DOHH2 (cell line): ENCODE measurements at regions not wholly inside any gene's neighbourhood (a gene's known extent, or its start where the extent isn't known, plus 50 kb on each side); places are given as distances from the start of the nearest gene placed in this dataset.

Source experiments
- H3F3A ChIP-seq: fragments of 200-600 bp; sonication (generic), shearing (Covaris generic); 2 replicates; pipeline ENCODE4 v1.6.0; 2016; ENCODE audit warnings: antibody characterized with exemption, mild to moderate bottlenecking; ENCODE audit not compliant: control insufficient read depth, insufficient read depth
- H3K27ac ChIP-seq: fragments of 200-600 bp; sonication (generic); 2 replicates; pipeline ENCODE4 v1.5.1; 2014; ENCODE audit warnings: low read depth, mild to moderate bottlenecking, low read length, moderate library complexity
- H3K27me3 ChIP-seq: fragments of 200-600 bp; sonication (generic); 2 replicates; pipeline ENCODE4 v1.6.1; 2014; ENCODE audit warnings: mild to moderate bottlenecking, low read length, mixed read lengths; ENCODE audit not compliant: control insufficient read depth
- H3K36me3 ChIP-seq: fragments of 200-600 bp; sonication (generic); 2 replicates; pipeline ENCODE4 v1.6.1; 2014; ENCODE audit warnings: mild to moderate bottlenecking, low read length, moderate library complexity, mixed read lengths; ENCODE audit not compliant: control insufficient read depth
- H3K4me1 ChIP-seq: fragments of 200-600 bp; sonication (generic); 2 replicates; pipeline ENCODE4 v1.6.1; 2014; ENCODE audit warnings: mild to moderate bottlenecking, low read length, mixed read lengths; ENCODE audit not compliant: control insufficient read depth
- H3K4me2 ChIP-seq: fragments of 200-600 bp; sonication (generic); 2 replicates; pipeline ENCODE4 v1.6.0; 2014; ENCODE audit warnings: mild to moderate bottlenecking, low read length, moderate library complexity
- H3K4me3 ChIP-seq: fragments of 200-600 bp; sonication (generic); 2 replicates; pipeline ENCODE4 v1.5.1; 2014; ENCODE audit warnings: mild to moderate bottlenecking, low read length, mixed read lengths
- H3K79me2 ChIP-seq: fragments of 200-600 bp; sonication (generic); 2 replicates; pipeline ENCODE4 v1.6.1; 2014; ENCODE audit warnings: mild to moderate bottlenecking, low read length, mixed read lengths; ENCODE audit not compliant: control insufficient read depth
- H3K9me2 ChIP-seq: fragments of 200-600 bp; sonication (generic); replicated peaks from 2 replicates; pipeline ENCODE4 v1.6.1; 2014; ENCODE audit warnings: mild to moderate bottlenecking, low read length, mixed read lengths; ENCODE audit not compliant: control insufficient read depth
- H3K9me3 ChIP-seq: fragments of 200-600 bp; sonication (generic); 2 replicates; pipeline ENCODE4 v1.6.1; 2014; ENCODE audit warnings: antibody characterized with exemption, low read length, mixed read lengths; ENCODE audit not compliant: control insufficient read depth, insufficient read depth
- H4K20me1 ChIP-seq: fragments of 200-600 bp; sonication (generic); 2 replicates; pipeline ENCODE4 v1.6.0; 2014; ENCODE audit warnings: low read depth, mild to moderate bottlenecking, antibody characterized with exemption, low read length, moderate library complexity; ENCODE audit not compliant: control insufficient read depth, insufficient read depth
- CTCF ChIP-seq: fragments of 200-600 bp; sonication (generic); IDR thresholded peaks from one replicate; pipeline ENCODE4 v1.5.1; 2014; ENCODE audit warnings: antibody characterized with exemption, mild to moderate bottlenecking, low read depth, low read length; ENCODE audit not compliant: poor library complexity, severe bottlenecking
- EZH2phosphoT487 ChIP-seq: fragments of 200-600 bp; sonication (generic); IDR thresholded peaks from 2 replicates; pipeline ENCODE4 v1.6.1; 2017; ENCODE audit warnings: borderline replicate concordance, mild to moderate bottlenecking, antibody characterized with exemption, low read length, moderate library complexity, mixed read lengths

DNA sequence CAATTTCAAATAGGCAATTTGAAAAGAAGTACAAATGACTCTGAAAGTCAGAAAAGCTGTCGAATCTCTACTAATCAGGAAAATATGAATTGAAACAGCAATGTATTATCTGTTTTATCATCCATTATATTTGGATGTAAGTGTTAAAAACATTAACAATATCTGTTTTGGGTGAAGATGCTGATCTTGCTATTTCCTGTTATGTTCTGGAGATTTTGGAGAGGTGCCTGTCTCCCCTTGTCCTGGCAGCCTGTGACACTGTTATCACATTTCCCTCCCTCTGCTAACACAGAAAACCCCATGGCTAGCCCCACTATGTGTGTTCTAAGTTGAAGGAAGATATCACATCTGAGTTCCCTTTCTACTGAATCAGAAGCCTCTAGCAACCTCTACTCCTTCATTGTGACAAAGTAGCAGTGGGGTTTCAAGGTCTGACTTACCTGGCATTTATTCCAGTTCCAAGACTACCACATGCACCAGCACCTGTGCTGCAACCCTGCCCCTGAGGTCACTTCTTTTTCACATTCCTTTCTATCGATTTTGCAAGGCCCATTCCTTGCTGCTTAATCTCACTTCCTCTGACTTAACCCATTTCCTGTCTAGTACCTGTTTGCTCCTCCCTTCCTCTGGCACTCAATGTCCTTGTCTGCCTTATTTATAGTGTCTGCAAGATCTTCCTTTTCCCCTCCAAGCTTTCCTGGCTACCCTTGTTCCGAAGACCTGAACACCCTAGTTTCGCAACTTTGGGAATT lies 95.5 kb upstream of the COL8A1 start:
- Histone ChIP-seq H3F3A (no peaks in the 10 kb centered on the region), H3K4me3 (no peak overlapping the region), H3K9me3 (no peaks in the 10 kb centered on the region), H3K4me2 (no peak overlapping the region), H3K4me1 (no peaks in the 10 kb centered on the region), H3K9me2 (no peaks in the 10 kb centered on the region), H3K79me2 (no peaks in the 10 kb centered on the region), H4K20me1 (no peaks in the 10 kb centered on the region), H3K27me3 (no peaks in the 10 kb centered on the region), H3K27ac (no peak overlapping the region), H3K36me3 (no peaks in the 10 kb centered on the region)
- no peak for TF ChIP-seq EZH2phosphoT487
- TF ChIP-seq CTCF = no peak

- TF ChIP-seq CTCF (no peak), EZH2phosphoT487 (no peak)
- no peaks in the 10 kb centered on the region for H3K9me2 ChIP-seq
- no peaks in the 10 kb centered on the region for H3K36me3 ChIP-seq
- no peak overlapping the region for H3K4me3 ChIP-seq
- H3K9me3 ChIP-seq = no peaks in the 10 kb centered on the region
- no peak overlapping the region for H3K4me2 ChIP-seq
- no peaks in the 10 kb centered on the region for H3F3A ChIP-seq
- no peaks in the 10 kb centered on the region for H3K4me1 ChIP-seq
- H3K79me2 ChIP-seq = no peaks in the 10 kb centered on the region
- H4K20me1 ChIP-seq = no peaks in the 10 kb centered on the region
- 0 out of 2 replicates have a peak, but pooled peaks cover 3% of the 10 kb centered on the region for H3K27me3 ChIP-seq
- no peak overlapping the region for H3K27ac ChIP-seq
These were observed 97.2 kb upstream of the COL8A1 start for GRCh38 chr3:99541181-99541580.

GRCh38 chr3:99537416-99537815 lies 101.0 kb upstream of the COL8A1 start:
- Histone ChIP-seq H3K4me2 (no peak overlapping the region), H3F3A (no peaks in the 10 kb centered on the region), H3K79me2 (no peaks in the 10 kb centered on the region), H3K4me1 (no peaks in the 10 kb centered on the region), H4K20me1 (no peaks in the 10 kb centered on the region), H3K27me3 (peaks cover 6% of the 10 kb centered on the region; the same call in 1 of the 2 replicates), H3K9me3 (no peaks in the 10 kb centered on the region), H3K4me3 (no peak overlapping the region), H3K9me2 (no peaks in the 10 kb centered on the region), H3K27ac (no peak overlapping the region), H3K36me3 (no peaks in the 10 kb centered on the region)
- TF ChIP-seq EZH2phosphoT487 = no peak
- TF ChIP-seq CTCF = no peak
